CMK (cell line): ENCODE measurements at regions not wholly inside any gene's neighbourhood (a gene's known extent, or its start where the extent isn't known, plus 50 kb on each side); places are given as distances from the start of the nearest gene placed in this dataset.
"Not testable (repeated sequence)": the region's sequence is repeated elsewhere in the genome, so short reads cannot be mapped to it uniquely, and the experiment has no call there.

Experiments used
- DNase-seq: peaks from one replicate; pipeline ENCODE4 v3.0.0-alpha.2; 2010; ENCODE audit warnings: low read depth

DNA sequence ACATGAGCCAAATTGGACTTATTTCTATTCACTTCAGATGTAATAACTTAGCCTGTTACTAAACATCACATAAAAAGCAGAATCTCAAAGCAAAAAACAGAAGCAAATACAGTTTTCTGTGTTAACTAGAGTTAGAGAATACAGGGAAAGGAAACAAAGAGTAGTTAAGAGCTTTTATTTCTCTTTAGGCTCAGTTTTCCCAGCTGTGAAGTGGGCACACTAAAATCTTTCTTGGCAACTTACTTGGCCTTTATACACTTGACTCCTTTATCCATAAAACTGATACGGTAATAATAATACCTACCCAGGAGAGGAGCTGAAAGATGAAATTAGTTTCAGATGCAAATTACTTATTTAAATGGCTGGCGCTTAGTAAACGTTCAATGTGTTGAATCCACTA, 132.8 kb upstream of the SPATS2L start:
- no peak for DNase-seq

DNA sequence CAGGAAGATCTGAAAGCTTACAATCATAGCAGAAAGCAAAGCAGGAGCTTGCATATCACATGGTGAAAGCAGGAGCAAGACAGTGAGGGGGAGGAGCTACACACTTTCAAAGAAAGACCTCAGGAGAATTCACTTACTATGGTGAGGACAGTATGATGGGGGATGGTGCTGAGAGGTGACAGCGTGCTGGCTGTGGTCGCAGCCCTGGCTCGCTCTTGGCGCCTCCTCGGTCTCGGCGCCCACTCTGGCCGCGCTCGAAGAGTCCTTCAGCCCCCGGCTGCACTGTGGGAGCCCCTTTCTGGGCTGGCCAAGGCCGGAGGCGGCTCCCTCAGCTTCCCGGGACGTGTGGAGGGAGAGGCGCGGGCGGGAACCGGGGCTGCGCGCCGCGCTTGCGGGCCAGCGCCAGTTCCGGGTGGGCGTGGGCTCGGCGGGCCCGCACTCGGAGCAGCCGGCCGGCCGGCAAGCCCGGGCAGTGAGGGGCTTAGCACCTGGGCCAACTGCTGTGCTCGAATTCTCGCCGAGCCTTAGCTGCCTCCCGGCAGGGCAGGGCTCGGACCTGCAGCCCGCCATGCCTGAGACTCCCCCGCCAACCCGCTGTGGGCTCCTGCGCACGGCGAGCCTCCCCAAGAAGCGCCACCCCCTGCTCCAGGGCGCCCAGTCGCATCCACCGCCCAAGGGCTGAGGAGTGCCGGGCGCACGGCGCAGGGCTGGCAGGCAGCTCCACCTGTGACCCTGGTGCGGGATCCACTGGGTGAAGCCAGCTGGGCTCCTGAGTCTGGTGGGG, 131.9 kb upstream of the SPATS2L start:
- DNase-seq: no peak

DNA sequence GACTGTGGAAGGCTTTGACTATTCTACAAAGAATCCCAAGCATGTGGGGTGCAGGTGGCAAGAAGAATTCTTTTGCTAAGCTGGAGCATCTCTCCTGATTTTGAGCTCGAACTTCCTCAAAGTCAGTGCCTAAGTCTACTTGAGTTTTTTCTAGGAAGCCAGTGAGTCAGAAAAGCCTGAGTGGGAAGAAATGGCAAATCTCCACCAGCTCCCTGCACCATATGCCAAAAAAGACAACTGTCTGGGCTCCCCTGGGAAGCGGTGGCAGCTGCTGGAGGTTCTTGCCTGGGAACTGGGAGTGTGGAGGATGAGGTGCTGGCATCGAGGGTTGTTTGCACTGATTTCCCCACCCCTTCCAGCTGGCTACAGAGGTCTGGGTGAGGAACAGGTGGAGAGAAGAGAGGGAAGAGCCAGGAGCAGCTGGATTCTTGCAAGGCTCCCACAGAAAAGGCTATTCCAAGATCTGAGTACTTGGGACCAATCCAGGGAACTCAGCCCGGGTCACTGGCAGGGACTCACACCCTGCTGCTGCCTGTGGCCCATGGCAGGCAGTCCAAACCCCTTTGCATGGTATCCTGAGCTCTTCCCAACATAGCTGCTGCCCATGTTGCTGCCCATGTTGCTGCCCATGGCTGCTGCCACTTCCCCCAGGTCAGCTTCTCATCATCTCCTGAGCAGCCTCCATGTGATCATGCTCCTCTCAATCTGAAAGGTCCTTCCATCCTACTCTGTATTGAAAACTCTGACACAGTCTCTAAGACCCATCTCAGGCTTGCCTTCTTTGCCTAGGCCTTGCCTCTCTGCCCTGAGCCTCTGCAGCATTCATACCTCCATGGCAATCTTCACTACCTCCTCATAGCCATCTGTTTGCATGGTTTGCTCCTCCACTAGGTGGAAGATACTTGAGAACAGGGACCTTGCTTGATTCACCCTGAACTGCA, 128.3 kb upstream of the SPATS2L start:
- no peak for DNase-seq

DNA sequence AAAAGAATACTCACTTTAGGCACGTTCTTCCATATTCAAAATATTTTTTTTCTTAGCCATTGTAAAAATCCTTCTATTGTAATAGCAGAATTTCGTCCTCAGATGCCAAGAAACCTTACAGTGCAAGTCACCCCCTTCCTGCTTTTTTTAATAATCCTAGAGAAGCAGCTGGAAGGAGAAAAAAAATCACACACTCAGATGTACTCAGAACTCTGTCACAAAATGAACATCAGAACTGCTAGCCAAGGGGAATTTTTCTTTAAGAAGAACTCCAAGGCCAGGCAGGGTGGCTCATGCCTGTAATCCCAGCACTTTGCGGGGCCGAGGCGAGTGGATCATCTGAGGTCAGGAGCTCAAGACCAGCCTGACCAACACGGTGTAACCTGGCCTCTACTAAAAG, 127.3 kb upstream of the SPATS2L start:
- no peak for DNase-seq

DNA sequence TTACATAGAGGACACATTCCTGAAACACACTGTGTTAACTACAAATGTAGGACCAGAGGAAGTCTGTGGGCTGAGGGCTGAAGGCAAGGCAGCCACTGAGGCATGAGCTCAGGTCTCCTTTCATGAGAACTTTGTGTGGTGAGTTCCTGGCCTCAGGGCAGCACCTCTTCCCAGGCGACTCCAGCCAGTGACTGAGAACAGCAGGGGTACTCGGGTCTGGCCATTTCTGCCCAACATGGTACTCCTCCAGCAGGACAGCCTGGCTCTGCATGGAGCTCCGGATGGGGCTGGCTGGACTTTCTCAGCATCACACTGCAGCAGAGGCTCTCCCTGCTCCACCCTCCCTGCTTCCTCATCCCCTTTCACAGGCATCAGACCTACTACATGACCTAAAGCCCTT, 125.5 kb upstream of the SPATS2L start:
- no peak for DNase-seq

DNA sequence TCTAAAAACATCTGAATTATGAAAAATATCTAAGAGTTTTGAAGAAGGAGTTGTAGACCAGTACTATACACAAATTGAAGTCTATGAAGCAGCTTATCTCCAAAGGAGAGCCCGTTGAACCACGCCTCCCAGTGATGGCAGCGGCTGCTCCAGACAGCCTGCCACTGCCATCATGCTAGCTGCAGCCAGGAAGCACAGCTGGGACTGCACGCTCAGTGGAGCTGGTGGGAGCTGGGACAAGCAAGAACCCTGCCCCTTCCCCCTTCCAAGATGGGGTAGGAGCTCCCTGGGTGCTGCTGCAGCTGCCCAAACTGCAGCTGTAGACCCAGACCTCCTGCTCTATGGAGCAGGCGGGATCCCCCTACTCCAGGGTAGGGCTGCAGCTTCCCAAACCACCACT, 124.7 kb upstream of the SPATS2L start:
- no peak for DNase-seq

DNA sequence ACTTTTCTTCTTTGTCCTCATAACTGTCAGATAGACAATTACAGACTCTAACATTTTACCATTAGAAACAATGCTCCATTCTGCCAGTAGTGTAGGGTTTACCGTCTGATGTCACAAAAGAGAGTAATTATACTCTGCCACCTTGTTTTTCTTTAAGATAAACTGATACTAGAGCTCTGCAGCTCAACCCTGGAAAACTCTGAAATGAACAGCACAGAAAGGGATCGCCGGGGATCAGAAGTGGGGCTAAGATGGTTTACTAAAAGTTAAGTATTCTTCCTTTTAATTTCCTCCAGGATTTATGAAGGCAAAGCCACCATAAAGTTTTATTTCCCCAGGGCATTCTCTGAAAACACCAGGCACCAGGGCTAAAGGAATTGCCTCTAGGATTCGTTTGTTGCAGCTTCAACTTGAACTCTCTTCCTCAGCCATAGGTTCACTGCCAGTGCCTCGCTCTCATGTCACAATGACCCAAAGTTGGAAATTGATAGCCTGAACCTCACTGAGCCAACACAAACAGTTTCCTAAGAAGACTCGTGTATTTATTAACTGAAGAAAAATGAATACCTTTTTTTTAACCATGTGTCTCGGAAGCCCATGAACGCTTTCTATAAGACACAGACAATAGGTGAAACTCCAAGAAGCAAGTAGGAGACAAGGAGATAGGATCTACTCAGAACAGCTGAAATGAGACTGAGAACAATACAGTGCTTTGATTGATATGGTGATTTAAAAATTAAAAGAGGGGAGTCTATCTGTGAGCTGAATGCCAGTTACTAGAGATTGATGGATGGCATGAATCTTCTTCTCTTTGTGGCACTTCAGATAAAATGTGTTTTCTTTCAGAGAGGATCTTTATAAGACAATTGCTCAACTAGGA, 121.5 kb upstream of the SPATS2L start:
- no peak for DNase-seq

DNA sequence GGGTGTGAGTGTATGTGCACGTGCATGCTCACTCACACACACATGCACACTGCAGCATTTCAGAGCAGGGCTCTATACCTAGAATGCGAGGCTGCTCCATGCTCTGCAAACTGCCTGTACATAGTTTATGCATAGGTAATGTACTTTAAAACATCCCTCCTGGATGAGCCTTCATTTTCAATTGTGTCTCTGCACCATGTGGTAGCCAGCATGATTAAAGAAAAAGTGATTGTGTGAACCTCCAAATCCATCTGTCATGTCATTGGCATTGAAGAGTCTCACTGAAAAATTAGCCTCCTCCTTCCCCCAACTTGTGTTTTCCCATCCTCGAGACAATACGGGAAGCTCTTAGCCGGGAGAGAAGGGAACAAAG, 120.9 kb upstream of the SPATS2L start:
- DNase-seq: no peak

DNA sequence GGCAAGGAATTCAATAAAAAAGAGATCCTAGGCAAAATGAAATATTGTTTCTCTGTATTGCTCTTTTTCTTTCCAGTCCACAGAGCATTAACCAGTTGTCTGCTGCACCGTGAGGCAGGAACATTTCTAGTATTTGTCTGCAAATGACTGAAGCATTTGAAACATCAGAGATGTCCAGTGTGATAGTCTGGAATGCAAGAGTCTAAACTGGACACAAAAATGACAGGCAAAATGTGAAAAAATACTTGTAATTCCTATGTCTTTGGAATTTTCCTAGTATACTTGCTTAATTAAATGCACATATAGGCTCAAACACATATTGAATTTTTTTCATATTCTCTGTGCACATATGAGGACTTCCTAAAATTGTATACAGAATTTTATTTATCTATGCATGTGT, 120.5 kb upstream of the SPATS2L start:
- no peak for DNase-seq

DNA sequence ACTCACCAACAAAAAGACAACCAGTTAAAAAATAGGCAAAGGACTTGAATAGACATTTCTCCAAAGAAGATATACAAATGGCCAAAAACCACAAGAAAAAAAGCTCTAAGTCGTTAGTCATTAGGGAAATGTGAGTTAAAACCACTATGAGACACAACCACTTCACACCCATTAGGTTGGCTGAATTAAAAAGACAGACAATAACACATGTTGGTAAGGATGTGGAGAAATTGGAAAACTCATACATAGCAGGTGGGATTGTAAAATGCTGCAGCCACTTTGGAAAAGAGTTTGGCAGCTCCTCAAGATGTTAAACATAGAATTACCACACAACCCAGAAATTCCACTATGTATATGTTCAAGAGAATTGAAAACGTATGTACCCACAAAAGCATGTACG, 117.6 kb upstream of the SPATS2L start:
- no peak for DNase-seq

DNA sequence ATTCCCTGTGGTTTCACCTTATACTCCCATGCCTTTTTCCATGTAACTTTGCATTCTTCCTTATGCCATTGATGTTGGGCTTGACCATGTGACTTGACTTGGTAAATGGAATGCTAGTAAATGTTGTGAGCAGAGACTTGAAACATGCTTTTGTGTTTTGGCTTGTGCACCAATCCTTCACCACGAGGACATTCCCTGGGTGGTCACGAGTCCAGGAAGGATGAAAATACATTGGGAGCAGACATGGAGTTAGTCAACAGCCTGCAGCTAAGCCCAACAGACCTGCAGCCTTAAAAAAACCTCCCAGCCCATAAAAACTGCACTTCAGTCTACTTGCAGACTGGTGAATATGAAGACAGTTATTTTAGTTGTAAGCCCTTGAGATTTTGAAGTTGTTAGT, 116.5 kb upstream of the SPATS2L start:
- no peak for DNase-seq

DNA sequence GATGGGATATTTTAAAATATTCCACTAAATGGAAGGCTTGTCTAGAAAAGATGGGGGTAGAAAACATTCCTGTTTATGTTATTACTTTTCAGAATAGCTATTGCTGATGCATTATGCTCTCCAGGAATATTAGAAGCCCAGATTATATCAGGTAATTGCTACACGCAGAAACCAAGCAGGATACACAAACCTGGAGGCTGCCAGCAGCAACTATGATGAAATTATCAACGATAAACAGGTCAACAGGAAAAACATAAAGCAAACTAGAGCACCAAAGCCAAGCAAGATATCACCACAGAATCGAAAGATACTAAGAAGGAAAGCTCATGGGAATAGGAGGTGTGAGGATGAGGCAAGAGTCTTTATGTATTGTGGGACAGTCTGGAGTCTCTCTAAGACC, 113.2 kb upstream of the SPATS2L start:
- DNase-seq: no peak

DNA sequence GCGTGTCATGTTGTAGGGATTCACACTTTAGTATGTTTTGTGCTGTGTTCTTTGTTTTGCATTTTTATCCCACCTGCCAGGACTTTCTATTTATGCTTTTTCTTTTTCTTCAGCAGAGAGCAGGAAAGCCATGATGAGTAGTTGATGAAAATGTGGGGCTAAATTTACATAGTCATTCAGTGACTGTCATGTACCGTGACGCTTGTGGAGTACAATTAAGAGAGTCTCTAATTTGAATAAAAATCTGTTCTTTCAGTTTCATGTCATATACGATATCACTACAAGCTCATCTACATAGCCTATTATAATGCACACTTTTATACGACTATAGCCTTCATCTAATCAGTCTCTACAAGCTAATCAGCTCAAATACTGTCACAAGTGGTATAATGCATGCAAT, 112.7 kb upstream of the SPATS2L start:
- DNase-seq: no peak

DNA sequence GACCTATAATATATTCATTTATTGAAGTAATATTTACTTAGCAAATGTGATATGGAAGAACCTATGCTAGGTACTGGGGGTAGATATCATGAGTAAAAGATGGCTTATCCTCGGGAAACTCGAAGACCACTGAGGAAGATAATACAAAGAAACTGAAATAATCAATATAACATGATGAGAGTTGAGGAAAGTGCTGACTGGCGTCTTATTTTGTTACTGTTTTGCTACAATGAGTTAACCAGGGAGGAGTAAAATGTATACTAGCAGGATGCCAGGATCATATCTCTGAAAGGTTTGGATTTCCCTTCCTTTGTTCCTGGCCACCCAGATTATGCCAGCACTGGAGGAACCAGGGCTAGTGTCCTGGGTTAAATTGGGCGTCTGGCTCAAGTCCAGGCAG, 111.7 kb upstream of the SPATS2L start:
- DNase-seq: no peak

DNA sequence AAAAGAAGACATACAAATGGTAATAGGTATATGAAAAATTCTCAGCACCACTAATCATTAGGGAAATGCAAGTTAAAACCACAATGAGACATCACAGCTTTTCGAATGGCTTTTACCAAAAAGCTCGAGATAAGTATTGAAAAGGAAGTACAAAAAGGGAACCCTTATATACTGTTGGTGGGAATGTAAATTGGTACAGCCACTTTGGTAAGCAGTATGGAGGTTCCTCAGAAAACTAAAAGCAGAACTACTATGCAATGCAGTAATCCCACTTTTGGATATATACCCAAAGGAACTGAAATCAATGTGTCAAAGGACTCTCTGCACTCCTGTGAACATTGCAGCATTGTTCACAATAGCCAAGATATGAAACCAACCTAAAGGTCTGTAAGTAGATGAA, 107.5 kb upstream of the SPATS2L start:
- DNase-seq: no peak

DNA sequence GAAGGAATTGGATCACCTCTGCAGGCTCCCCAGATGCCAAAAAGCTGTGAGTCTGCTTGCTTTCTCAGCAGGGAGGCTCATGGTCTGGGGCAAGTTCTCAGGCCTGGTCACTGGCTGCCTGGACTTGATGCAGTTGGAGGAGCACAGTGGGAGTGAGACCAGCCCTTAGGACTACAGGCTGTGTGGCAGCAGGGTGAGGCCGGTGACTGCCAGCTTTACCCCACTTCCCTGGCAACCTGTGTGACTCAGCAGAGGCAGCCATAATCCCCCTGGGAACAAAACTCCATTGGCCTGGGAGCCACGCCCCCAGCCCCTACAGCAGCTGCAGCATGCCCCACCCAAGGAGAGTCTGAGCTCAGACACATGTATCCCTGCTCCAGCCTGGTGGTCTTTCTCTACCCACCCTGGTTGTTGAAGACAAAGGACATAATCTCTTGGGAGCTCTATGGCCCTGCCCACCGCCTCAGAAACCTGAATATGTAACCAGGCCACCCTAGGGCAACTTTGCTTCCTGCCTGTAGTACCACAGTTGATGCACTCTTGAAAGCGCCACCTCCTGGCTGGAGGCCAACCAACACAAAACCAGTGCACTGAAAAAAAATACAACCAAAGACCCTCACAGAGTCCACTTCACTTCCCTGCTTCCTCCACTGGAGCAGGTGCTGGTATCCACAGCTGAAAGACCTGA, 106.8 kb upstream of the SPATS2L start:
- DNase-seq: no peak

DNA sequence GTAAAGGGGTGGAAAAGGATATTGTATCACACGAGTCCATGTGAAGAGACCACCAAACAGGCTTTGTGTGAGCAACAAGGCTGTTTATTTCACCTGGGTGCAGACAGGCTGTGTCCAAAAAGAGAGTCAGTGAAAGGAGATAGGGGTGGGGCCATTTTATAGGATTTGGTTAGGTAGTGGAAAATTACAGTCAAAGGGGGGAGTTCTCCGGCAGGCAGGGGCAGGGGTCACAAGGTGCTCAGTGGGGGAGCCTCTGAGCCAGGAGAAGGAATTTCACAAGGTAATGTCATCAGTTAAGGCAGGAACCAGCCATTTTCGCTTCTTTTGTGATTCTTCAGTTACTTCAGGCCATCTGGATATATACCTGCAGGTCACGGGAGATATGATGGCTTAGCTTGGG, 104.7 kb upstream of the SPATS2L start:
- DNase-seq: not testable (repeated sequence)

DNA sequence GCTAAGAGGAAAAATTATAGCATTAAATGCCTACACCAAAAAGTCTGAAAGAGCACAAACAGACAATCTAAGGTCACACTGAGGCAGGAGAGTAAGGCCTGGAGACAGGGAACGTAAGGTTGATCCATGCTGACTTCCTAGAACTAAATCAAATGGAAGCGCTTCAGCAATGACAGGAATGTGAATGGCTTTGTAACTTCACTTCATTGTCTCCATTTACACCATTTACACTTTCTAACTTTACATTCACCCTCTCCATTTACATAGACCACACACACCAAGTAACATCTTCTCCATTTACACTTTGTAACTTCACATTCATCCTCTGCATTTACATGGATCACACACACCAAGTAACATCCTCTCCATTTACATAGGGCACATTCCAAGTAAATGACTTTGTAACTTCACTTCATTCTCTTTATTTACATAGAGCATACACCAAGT, 103.1 kb upstream of the SPATS2L start:
- DNase-seq: no peak

DNA sequence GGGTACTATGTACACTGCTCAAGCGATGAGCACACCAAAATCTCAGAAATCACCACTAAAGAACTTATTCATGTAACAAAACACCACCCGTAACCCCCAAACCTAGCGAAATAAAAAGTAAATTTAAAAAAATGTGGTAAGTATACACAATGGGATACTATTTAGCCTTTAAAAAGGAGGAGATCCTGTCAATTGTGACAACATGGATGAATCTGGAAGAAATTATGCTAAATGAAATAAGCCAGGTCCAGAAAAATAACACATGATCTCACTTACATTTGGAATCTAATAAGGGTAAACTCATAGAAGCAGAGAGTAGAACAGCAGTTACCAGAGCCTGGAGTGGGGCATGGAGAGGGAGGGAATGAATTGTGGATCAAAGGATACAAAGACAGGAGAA, 98.5 kb upstream of the SPATS2L start:
- DNase-seq: no peak

DNA sequence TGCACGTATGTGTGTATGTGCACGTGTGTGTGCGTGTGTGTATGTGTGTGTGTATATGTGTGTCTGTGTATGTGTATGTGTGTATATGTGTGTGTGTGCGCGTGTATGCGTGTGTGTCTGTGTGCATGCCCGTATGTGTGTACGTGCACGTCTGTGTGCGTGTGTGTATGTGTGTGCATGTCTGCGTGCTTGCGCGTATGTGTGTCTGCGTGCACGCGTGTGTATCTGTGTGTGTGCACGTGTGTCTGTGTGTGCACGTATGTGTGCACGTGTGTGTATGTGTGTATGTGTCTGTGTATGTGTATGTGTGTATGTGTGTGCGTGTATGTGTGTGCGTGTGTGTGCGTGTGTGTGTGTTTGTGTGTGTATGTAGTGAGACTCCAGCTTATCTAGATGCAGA, 97.5 kb upstream of the SPATS2L start:
- no peak for DNase-seq

DNA sequence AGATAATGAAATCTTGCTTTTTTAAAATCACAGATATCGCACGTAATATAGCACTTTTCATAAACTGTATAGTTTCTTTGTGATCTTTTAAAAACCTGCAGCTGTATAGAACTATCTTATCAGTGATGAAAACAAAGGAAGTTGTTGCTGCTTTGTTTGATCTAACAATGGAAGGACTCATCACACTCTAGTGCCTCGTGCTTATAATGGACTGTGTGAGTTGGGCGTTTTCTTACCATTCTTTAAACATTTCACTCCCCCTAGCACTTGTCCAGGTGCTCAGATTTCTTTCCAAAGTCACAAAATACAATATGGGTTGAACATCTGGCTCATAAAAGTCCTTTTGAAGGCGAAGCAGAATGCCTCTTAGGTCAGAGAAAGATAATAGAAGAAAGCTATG, 94.8 kb upstream of the SPATS2L start:
- no peak for DNase-seq
